Thoracic aorta (tissue), 2 donors: ENCODE measurements at regions not wholly inside any gene's neighbourhood (a gene's known extent, or its start where the extent isn't known, plus 50 kb on each side); places are given as distances from the start of the nearest gene placed in this dataset.

Source experiments
- ATAC-seq: fragments of 150-250 bp; one replicate; pipeline ENCODE4 v1.8.0; 2017; ENCODE audit warnings: low read depth; ENCODE audit not compliant: insufficient number of reproducible peaks, low FRiP score
- DNase-seq: peaks from one replicate; pipeline ENCODE4 v3.0.0-alpha.2; 2020; ENCODE audit warnings: low spot score
- H3K27ac ChIP-seq, 2 donors: fragments of 200-600 bp; sonication (generic); 1 replicate in 1 of 2; 2 replicates in 1 of 2; pipeline ENCODE4 v1.5.1; 2016; ENCODE audit warnings: mild to moderate bottlenecking in 2 of 2, moderate library complexity in 2 of 2
- H3K27me3 ChIP-seq: fragments of 200-600 bp; sonication (generic); replicated peaks from 2 replicates; pipeline ENCODE4 v1.6.0; 2016; ENCODE audit warnings: mild to moderate bottlenecking; ENCODE audit not compliant: insufficient read depth
- H3K36me3 ChIP-seq: fragments of 200-600 bp; sonication (generic); one replicate; pipeline ENCODE4 v1.5.1; 2016
- H3K4me1 ChIP-seq, 2 donors: fragments of 200-600 bp; sonication (generic); 1 replicate in 1 of 2; 2 replicates in 1 of 2; pipeline versions ENCODE4 v1.5.1 to v1.6.0; 2016; ENCODE audit warnings: low read depth in 2 of 2, mild to moderate bottlenecking in 1 of 2; ENCODE audit not compliant: control insufficient read depth in 1 of 2
- H3K4me3 ChIP-seq: fragments of 200-600 bp; sonication (generic); 2 replicates; pipeline ENCODE4 v1.5.1; 2016; ENCODE audit warnings: mild to moderate bottlenecking
- H3K9me3 ChIP-seq: fragments of 200-600 bp; sonication (generic); 2 replicates; pipeline ENCODE4 v1.5.1; 2016
- CTCF ChIP-seq: fragments of 200-600 bp; sonication (generic); IDR thresholded peaks from one replicate; pipeline ENCODE4 v1.5.1; 2019; ENCODE audit warnings: antibody characterized with exemption

- no peaks in the 10 kb centered on the region for H3K9me3 ChIP-seq
- no peak for DNase-seq
- H3K4me3 ChIP-seq = no peak overlapping the region
- ATAC-seq = no peak
- no peaks in the 10 kb centered on the region for H3K36me3 ChIP-seq
- H3K4me1 ChIP-seq = no peaks in the 10 kb centered on the region
- TF ChIP-seq CTCF = no peak
- no peaks in the 10 kb centered on the region for H3K27me3 ChIP-seq
- H3K27ac ChIP-seq = no peak overlapping the region
Observed at GRCh38 chr9:107940616-107941595, 451.3 kb upstream of the KLF4 start.

DNA sequence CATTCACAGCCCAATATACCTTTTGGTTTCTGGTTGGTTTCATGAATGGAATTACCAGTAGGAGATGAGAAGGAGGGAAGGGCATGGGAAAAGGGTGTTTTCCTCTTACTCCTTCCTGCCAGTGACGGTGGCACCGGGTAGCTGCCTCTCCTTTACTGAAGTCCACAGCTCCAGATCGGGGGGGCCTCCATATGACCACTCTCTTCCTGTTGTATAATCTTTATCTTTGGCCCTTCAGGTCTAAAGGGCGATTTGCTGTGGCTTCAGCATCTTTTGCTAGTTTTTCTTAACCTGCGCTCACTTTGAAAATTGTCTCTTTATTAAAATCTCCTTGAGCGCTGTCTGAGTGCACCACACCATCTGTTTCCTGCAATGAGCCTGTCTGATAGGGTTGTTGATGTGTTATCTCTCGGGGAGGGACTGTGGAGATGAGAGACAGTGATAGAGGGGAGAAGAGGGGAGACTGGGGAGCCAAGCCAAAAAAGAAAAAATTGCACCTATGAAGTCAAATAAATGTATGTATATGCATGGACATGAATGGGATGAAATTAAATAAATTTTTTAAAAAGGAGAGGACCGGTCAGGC is 449.3 kb upstream of the KLF4 start:
- ATAC-seq (no peak), DNase-seq (no peak)
- TF ChIP-seq CTCF = no peak
- no peaks in the 10 kb centered on the region for H3K36me3 ChIP-seq
- H3K9me3 ChIP-seq = no peaks in the 10 kb centered on the region
- no peak overlapping the region for H3K27ac ChIP-seq
- no peak overlapping the region for H3K4me3 ChIP-seq
- no peaks in the 10 kb centered on the region for H3K27me3 ChIP-seq
- no peaks in the 10 kb centered on the region for H3K4me1 ChIP-seq

DNA sequence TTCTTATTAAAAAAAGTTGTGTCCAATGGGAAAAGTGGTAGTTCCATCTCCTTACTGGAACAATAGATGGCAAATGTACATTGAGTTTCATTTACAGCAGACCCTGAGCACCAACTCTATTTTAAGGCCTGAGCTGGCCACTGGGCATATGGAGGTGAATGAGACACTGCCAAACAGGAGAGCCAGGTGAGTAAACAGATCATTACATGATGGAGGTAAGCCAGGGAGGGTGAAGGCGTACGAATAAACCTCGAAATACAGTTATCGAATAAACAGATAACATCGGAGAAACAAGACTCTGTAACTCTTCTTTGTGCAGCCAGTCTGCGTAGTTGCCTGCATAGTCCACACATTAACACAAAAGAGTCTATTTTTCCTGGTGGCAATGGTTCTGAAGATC is 446.4 kb upstream of the KLF4 start:
- Histone ChIP-seq H3K4me3 (no peak overlapping the region), H3K9me3 (no peaks in the 10 kb centered on the region), H3K27me3 (no peaks in the 10 kb centered on the region), H3K27ac (no peak overlapping the region), H3K4me1 (no peaks in the 10 kb centered on the region), H3K36me3 (no peaks in the 10 kb centered on the region)
- DNase-seq (no peak), ATAC-seq (no peak)
- no peak for TF ChIP-seq CTCF

- Histone ChIP-seq H3K9me3 (no peaks in the 10 kb centered on the region), H3K27me3 (no peaks in the 10 kb centered on the region), H3K4me3 (no peak overlapping the region), H3K36me3 (no peaks in the 10 kb centered on the region), H3K27ac (no peak overlapping the region), H3K4me1 (no peaks in the 10 kb centered on the region)
- ATAC-seq (no peak), DNase-seq (no peak)
- no peak for TF ChIP-seq CTCF
Observed at GRCh38 chr9:107933516-107933915, 443.9 kb upstream of the KLF4 start.

DNA sequence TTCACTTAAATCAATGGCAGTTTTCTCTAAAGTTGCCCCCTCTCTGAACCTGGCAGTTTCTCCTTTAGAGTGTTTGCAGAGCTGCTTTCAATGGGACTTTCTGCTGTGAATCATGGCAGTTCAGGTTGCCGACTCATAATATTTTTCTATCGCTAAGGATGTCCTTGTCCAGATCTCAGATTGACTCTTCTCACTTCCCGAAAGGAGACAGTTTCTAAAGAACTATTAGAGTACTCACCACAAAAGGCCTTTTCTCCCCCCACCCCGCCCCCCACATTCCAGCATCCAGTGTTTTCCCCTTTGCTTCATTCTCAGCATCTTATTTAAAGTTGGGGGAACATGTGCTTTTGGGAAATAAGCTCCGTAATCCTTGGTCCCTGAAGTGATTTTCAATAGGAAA is 443.5 kb upstream of the KLF4 start:
- no peak for DNase-seq
- no peak for ATAC-seq
- no peaks in the 10 kb centered on the region for H3K4me1 ChIP-seq
- no peaks in the 10 kb centered on the region for H3K9me3 ChIP-seq
- no peak overlapping the region for H3K4me3 ChIP-seq
- no peak overlapping the region for H3K27ac ChIP-seq
- no peaks in the 10 kb centered on the region for H3K27me3 ChIP-seq
- no peaks in the 10 kb centered on the region for H3K36me3 ChIP-seq
- TF ChIP-seq CTCF = no peak
